ENCODE measurements at regions not wholly inside any gene's neighbourhood (a gene's known extent, or its start where the extent isn't known, plus 50 kb on each side); places are given as distances from the start of the nearest gene placed in this dataset.

- Mint-ChIP-seq H3K27me3 (ENCODE audit: low read depth) (no peaks in the 10 kb centered on the region), H3K9me3 (no peaks in the 10 kb centered on the region), H3K4me1 (no peaks in the 10 kb centered on the region), H3K27ac (ENCODE audit: unreplicated experiment) (no peak overlapping the region), H3K36me3 (ENCODE audit: low read depth) (no peaks in the 10 kb centered on the region), H3K4me3 (no peak overlapping the region)
- DNase-seq (ENCODE audit: low read depth, low spot score): no peak
- TF ChIP-seq, protein P1, sequence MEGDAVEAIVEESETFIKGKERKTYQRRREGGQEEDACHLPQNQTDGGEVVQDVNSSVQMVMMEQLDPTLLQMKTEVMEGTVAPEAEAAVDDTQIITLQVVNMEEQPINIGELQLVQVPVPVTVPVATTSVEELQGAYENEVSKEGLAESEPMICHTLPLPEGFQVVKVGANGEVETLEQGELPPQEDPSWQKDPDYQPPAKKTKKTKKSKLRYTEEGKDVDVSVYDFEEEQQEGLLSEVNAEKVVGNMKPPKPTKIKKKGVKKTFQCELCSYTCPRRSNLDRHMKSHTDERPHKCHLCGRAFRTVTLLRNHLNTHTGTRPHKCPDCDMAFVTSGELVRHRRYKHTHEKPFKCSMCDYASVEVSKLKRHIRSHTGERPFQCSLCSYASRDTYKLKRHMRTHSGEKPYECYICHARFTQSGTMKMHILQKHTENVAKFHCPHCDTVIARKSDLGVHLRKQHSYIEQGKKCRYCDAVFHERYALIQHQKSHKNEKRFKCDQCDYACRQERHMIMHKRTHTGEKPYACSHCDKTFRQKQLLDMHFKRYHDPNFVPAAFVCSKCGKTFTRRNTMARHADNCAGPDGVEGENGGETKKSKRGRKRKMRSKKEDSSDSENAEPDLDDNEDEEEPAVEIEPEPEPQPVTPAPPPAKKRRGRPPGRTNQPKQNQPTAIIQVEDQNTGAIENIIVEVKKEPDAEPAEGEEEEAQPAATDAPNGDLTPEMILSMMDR (conservative IDR thresholded peaks at IDR 0.05): no peak
Measured at GRCh38 chr10:108000365-108000764, 835.9 kb upstream of the SORCS1 start.

DNA sequence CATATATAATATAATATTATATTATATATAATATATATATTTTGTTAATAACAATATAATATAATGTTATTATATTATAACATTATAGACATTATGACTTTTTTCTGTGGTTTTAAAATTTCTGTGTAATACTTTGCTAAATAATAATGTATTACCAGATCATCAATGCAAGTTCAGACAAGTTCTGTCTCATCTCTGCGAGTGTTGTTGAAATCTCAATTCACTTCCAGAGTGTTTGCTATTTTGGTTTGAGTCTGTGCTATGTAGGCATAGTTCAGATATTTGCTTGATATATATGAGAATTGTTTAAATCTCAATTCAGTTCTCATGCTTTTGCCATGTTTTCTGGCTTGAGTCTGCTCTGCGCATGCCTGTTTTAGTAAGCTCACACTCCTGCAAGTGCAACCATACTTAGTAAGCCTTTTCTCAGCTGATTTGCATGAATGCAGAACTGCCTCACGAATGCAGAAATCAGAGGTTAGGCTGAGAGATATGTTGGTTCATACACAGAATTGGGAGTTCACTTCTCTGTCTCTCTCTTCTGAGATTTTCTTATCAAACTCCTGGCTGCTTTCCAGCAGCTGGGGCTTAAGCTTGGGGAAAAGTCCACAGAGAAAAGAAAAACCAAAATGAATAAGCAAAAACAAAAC is 830.2 kb upstream of the SORCS1 start:
- Mint-ChIP-seq H3K4me3 (no peak overlapping the region), H3K27me3 (ENCODE audit: low read depth) (no peaks in the 10 kb centered on the region), H3K27ac (ENCODE audit: unreplicated experiment) (no peak overlapping the region), H3K4me1 (no peaks in the 10 kb centered on the region), H3K9me3 (no peaks in the 10 kb centered on the region), H3K36me3 (ENCODE audit: low read depth) (no peaks in the 10 kb centered on the region)
- no peak for DNase-seq (ENCODE audit: low read depth, low spot score)
- TF ChIP-seq, protein P1 (conservative IDR thresholded peaks at IDR 0.05): no peak

- TF ChIP-seq, protein P1 (conservative IDR thresholded peaks at IDR 0.05): no peak
- Mint-ChIP-seq H3K9me3 (no peaks in the 10 kb centered on the region), H3K4me3 (no peak overlapping the region), H3K27me3 (ENCODE audit: low read depth) (no peaks in the 10 kb centered on the region), H3K27ac (ENCODE audit: unreplicated experiment) (no peak overlapping the region), H3K36me3 (ENCODE audit: low read depth) (no peaks in the 10 kb centered on the region), H3K4me1 (no peaks in the 10 kb centered on the region)
- DNase-seq (ENCODE audit: low read depth, low spot score): no peak
Measured at GRCh38 chr10:107986571-107986970, 822.1 kb upstream of the SORCS1 start.

DNA sequence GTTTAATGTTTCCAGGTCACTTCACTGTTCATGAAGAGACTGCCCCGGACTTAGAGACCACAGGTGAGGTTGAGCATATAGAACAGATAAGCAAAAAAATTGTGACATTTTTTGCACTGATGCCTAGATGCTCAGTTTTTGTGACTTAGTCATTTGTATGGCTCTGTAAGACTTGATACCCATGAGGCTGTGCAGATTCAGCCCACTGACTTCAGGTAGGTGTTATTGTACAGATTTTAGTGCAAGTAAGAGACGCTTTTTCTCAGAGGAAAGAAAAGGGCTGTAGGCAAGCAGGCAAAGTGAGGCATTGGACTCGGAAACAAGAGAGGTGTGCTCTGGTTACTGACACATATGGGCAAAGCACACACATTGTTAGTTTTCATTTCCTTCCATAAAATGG is 820.1 kb upstream of the SORCS1 start:
- no peaks in the 10 kb centered on the region for H3K4me1 Mint-ChIP-seq
- TF ChIP-seq, protein P1 (conservative IDR thresholded peaks at IDR 0.05): no peak
- H3K27ac Mint-ChIP-seq (ENCODE audit: unreplicated experiment): no peak overlapping the region

GRCh38 chr10:107984149-107984548 is 819.6 kb upstream of the SORCS1 start:
- no peak overlapping the region for H3K4me3 Mint-ChIP-seq
- no peak for DNase-seq (ENCODE audit: low read depth, low spot score)
- no peaks in the 10 kb centered on the region for H3K36me3 Mint-ChIP-seq (ENCODE audit: low read depth)
- H3K9me3 Mint-ChIP-seq: no peaks in the 10 kb centered on the region
- H3K27me3 Mint-ChIP-seq (ENCODE audit: low read depth): no peaks in the 10 kb centered on the region
- no peaks in the 10 kb centered on the region for H3K4me1 Mint-ChIP-seq
- TF ChIP-seq, protein P1 (conservative IDR thresholded peaks at IDR 0.05): no peak
- no peak overlapping the region for H3K27ac Mint-ChIP-seq (ENCODE audit: unreplicated experiment)

More for the DNA sequence above, 820.1 kb upstream of the SORCS1 start:
- no peak for DNase-seq (ENCODE audit: low read depth, low spot score)
- no peaks in the 10 kb centered on the region for H3K9me3 Mint-ChIP-seq
- no peaks in the 10 kb centered on the region for H3K36me3 Mint-ChIP-seq (ENCODE audit: low read depth)
- H3K4me3 Mint-ChIP-seq: no peak overlapping the region
- H3K27me3 Mint-ChIP-seq (ENCODE audit: low read depth): no peaks in the 10 kb centered on the region

All from neural crest cell (in vitro differentiated cells).